Epithelial cell of esophagus (primary cell): ENCODE measurements at regions not wholly inside any gene's neighbourhood (a gene's known extent, or its start where the extent isn't known, plus 50 kb on each side); places are given as distances from the start of the nearest gene placed in this dataset.

Experiments
- DNase-seq: peaks from one replicate; pipeline ENCODE4 v3.0.0; 2010; ENCODE audit warnings: low read depth
- H3K4me3 ChIP-seq: 2 replicates; pipeline ENCODE4 v1.5.1; 2011; ENCODE audit warnings: mild to moderate bottlenecking, low read length, control low read depth
- CTCF ChIP-seq: IDR thresholded peaks from 2 replicates; pipeline ENCODE4 v1.5.1; 2011; ENCODE audit warnings: low read depth, mild to moderate bottlenecking, low read length, control low read depth, inconsistent platforms; ENCODE audit not compliant: insufficient read depth; ENCODE audit errors: missing control alignments

- TF ChIP-seq CTCF = no peak
- H3K4me3 ChIP-seq = no peak overlapping the region
- DNase-seq = no peak
Measured at GRCh38 chr22:45061332-45061731, 51.5 kb upstream of the PHF21B start.

DNA sequence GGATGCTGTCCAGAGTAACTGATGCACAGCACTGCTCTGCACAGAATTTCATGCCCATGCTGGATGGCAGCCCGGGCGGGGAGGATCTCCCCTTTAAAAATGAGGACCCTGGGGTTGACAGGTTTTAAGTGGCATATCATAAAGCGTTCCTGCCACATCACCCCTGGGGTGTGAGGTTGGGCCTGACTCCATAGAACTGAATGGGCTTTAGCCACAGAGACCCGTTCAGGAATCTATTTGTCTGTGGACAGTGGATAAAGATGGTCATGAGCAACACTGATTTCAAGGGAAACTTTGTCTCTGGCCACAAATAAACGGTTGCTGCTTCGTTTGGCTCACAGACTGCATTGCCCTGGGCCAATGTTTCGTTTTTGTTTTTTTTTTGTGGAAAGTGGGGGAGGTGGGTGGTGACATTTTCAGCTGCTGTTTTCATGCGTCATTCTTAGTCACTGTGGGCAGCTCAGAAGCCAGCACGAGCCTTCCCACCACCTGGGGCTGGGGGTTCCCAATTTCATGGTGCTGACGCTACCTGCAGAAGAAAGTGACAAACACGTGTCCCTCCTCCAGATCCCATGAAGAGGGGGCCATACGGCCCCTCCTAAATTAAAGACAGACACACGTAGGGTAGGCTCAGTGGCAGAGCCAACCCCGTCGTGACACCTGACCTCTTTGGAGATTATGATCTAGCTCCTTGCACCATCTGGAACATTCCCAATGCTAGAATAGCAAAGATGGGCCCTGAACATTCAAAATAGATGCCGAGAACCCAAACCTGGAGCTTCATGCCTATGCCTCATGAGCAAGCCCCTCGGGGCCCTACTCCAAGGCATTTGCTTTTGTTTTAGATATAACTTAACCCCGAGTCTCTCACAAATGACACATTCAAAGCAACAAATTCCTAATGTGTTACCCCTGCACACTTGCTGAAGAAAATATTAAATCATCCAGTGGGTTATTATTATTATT, 54.8 kb upstream of the PHF21B start:
- peak; percentile 69 for DNase-seq
- no peak overlapping the region for H3K4me3 ChIP-seq
- TF ChIP-seq CTCF = no peak

- TF ChIP-seq CTCF = no peak
- no peak for DNase-seq
- H3K4me3 ChIP-seq = no peak overlapping the region
Measured at GRCh38 chr22:45065726-45066125, 55.9 kb upstream of the PHF21B start.

- DNase-seq = no peak
- TF ChIP-seq CTCF = no peak
- H3K4me3 ChIP-seq = no peak overlapping the region
Measured at GRCh38 chr22:45067731-45068130, 57.9 kb upstream of the PHF21B start.

- peak; percentile 72 for DNase-seq
- no peak overlapping the region for H3K4me3 ChIP-seq
- TF ChIP-seq CTCF = no peak
Measured at GRCh38 chr22:45069925-45070324, 60.1 kb upstream of the PHF21B start.

GRCh38 chr22:45071618-45072017, 61.8 kb upstream of the PHF21B start:
- H3K4me3 ChIP-seq = no peak overlapping the region
- DNase-seq = no peak
- no peak for TF ChIP-seq CTCF
